Caco-2 (cell line): ENCODE measurements at regions not wholly inside any gene's neighbourhood (a gene's known extent, or its start where the extent isn't known, plus 50 kb on each side); places are given as distances from the start of the nearest gene placed in this dataset.

Experiments
- BruUV-seq: library from RNA; stranded (reverse); fragments of 400-500 nt; replicated peaks from 2 replicates; lab custom pipeline; 2021; lab: Mats Ljungman, UMichigan
- CTCF ChIA-PET: fragments of 300-600 bp; sonication (Branson Sonifier 250); formaldehyde crosslinking; loops from one replicate; lab custom pipeline; 2022; ENCODE audit warnings: antibody characterized with exemption; lab: Charles Lee
- POLR2A ChIA-PET: fragments of 300-600 bp; sonication (Branson Sonifier 250); formaldehyde crosslinking; loops from one replicate; lab custom pipeline; 2022; ENCODE audit warnings: antibody characterized with exemption; lab: Charles Lee
- DNase-seq, 2 experiments: peaks; one replicate each; pipeline versions ENCODE4 v3.0.0 to v3.0.0-alpha.2; 2020 to 2022
- H3K27me3 ChIP-seq: replicated peaks from 2 replicates; pipeline ENCODE4 v1.6.0; 2011; ENCODE audit warnings: low read length; ENCODE audit not compliant: control insufficient read depth, insufficient read depth
- H3K36me3 ChIP-seq: 2 replicates; pipeline ENCODE4 v1.5.1; 2011; ENCODE audit warnings: low read length; ENCODE audit not compliant: control insufficient read depth, insufficient read depth
- H3K4me1 ChIP-seq: fragments of 250-450 bp; sonication (Bioruptor Pico); 2 replicates; pipeline ENCODE4 v1.5.1; 2020; ENCODE audit warnings: mild to moderate bottlenecking
- H3K4me3 ChIP-seq: 2 replicates; pipeline ENCODE4 v1.5.1; 2011; ENCODE audit warnings: low read depth, mild to moderate bottlenecking, control low read depth, low read length
- H3K9me3 ChIP-seq: fragments of 250-450 bp; sonication (Bioruptor Pico); 2 replicates; pipeline ENCODE4 v1.5.1; 2020; ENCODE audit warnings: mild to moderate bottlenecking, moderate library complexity
- H3K27ac Mint-ChIP-seq: one replicate; pipeline ENCODE4 v1.8.0; 2022; ENCODE audit warnings: mixed read lengths; ENCODE audit not compliant: unreplicated experiment
- H3K27me3 Mint-ChIP-seq: one replicate; pipeline ENCODE4 v1.8.0; 2022; ENCODE audit warnings: mixed read lengths; ENCODE audit not compliant: insufficient read depth, unreplicated experiment
- H3K36me3 Mint-ChIP-seq: one replicate; pipeline ENCODE4 v1.8.0; 2022; ENCODE audit warnings: mild to moderate bottlenecking, mixed read lengths; ENCODE audit not compliant: insufficient read depth, unreplicated experiment
- H3K4me1 Mint-ChIP-seq: one replicate; pipeline ENCODE4 v1.8.0; 2022; ENCODE audit warnings: low read depth, mixed read lengths; ENCODE audit not compliant: unreplicated experiment
- H3K4me3 Mint-ChIP-seq: one replicate; pipeline ENCODE4 v1.8.0; 2022; ENCODE audit warnings: mild to moderate bottlenecking, moderate library complexity, mixed read lengths; ENCODE audit not compliant: unreplicated experiment
- H3K9me3 Mint-ChIP-seq: one replicate; pipeline ENCODE4 v1.8.0; 2022; ENCODE audit warnings: mixed read lengths; ENCODE audit not compliant: unreplicated experiment
- intact Hi-C: fragments of 100-400 bp; cut with micrococcal nuclease; formaldehyde crosslinking; loops from one replicate; pipeline ENCODE4 v1.10.0; 2022; ENCODE audit not compliant: unreplicated experiment
- TF ChIP-seq, protein P1 (sequence below), 2 experiments: fragments of 200-600 bp in 1 of 2; IDR thresholded peaks; 1 replicate in 1 of 2; 2 replicates in 1 of 2; pipeline versions ENCODE4 v1.5.1 to v1.8.0; 2011 to 2022; ENCODE audit warnings: antibody characterized with exemption in 1 of 2, control low read depth in 1 of 2, inconsistent platforms in 1 of 2, low read depth in 1 of 2, low read length in 1 of 2, mild to moderate bottlenecking in 1 of 2, moderate library complexity in 1 of 2; ENCODE audit not compliant: insufficient read depth in 1 of 2, severe bottlenecking in 1 of 2, unreplicated experiment in 1 of 2

GRCh38 chr16:59733321-59733720 lies 999.2 kb upstream of the GOT2 start:
- DNase-seq: no peak
- Histone ChIP-seq H3K27me3 (no peaks in the 10 kb centered on the region), H3K4me3 (no peak overlapping the region), H3K9me3 (no peaks in the 10 kb centered on the region), H3K36me3 (no peaks in the 10 kb centered on the region), H3K4me1 (0 out of 2 replicates have a peak, but pooled peaks cover under 1% of the 10 kb centered on the region)
- Mint-ChIP-seq H3K4me3 (no peak overlapping the region), H3K36me3 (no peaks in the 10 kb centered on the region), H3K9me3 (no peaks in the 10 kb centered on the region), H3K4me1 (no peaks in the 10 kb centered on the region), H3K27me3 (no peaks in the 10 kb centered on the region), H3K27ac (no peak overlapping the region)
- TF ChIP-seq, protein P1, sequence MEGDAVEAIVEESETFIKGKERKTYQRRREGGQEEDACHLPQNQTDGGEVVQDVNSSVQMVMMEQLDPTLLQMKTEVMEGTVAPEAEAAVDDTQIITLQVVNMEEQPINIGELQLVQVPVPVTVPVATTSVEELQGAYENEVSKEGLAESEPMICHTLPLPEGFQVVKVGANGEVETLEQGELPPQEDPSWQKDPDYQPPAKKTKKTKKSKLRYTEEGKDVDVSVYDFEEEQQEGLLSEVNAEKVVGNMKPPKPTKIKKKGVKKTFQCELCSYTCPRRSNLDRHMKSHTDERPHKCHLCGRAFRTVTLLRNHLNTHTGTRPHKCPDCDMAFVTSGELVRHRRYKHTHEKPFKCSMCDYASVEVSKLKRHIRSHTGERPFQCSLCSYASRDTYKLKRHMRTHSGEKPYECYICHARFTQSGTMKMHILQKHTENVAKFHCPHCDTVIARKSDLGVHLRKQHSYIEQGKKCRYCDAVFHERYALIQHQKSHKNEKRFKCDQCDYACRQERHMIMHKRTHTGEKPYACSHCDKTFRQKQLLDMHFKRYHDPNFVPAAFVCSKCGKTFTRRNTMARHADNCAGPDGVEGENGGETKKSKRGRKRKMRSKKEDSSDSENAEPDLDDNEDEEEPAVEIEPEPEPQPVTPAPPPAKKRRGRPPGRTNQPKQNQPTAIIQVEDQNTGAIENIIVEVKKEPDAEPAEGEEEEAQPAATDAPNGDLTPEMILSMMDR (IDR thresholded peaks at IDR 0.05; ENCODE audit: insufficient read depth in 1 of 2, low read depth in 1 of 2, low read length in 1 of 2, severe bottlenecking in 1 of 2, unreplicated experiment in 1 of 2): no peak
- BruUV-seq: no TSS peak
- CTCF ChIA-PET: no interaction called here
- intact Hi-C loops: no loop called here
- POLR2A ChIA-PET: no interaction called here

GRCh38 chr16:59729613-59730012 lies 995.5 kb upstream of the GOT2 start:
- DNase-seq: no peak
- no peaks in the 10 kb centered on the region for H3K9me3 ChIP-seq
- H3K27me3 Mint-ChIP-seq: no peaks in the 10 kb centered on the region
- H3K4me1 Mint-ChIP-seq: no peaks in the 10 kb centered on the region
- BruUV-seq: no TSS peak
- no peak overlapping the region for H3K4me3 ChIP-seq
- intact Hi-C loops: no loop called here
- no peak overlapping the region for H3K4me3 Mint-ChIP-seq
- CTCF ChIA-PET: no interaction called here
- TF ChIP-seq, protein P1 (IDR thresholded peaks at IDR 0.05; ENCODE audit: insufficient read depth in 1 of 2, low read depth in 1 of 2, low read length in 1 of 2, severe bottlenecking in 1 of 2, unreplicated experiment in 1 of 2): no peak
- H3K36me3 Mint-ChIP-seq: no peaks in the 10 kb centered on the region
- peaks cover 15% of the 10 kb centered on the region for H3K9me3 Mint-ChIP-seq
- POLR2A ChIA-PET: no interaction called here
- H3K36me3 ChIP-seq: no peaks in the 10 kb centered on the region
- H3K27ac Mint-ChIP-seq: no peak overlapping the region
- H3K27me3 ChIP-seq: no peaks in the 10 kb centered on the region
- H3K4me1 ChIP-seq: 0 out of 2 replicates have a peak, but pooled peaks cover 9% of the 10 kb centered on the region

DNA sequence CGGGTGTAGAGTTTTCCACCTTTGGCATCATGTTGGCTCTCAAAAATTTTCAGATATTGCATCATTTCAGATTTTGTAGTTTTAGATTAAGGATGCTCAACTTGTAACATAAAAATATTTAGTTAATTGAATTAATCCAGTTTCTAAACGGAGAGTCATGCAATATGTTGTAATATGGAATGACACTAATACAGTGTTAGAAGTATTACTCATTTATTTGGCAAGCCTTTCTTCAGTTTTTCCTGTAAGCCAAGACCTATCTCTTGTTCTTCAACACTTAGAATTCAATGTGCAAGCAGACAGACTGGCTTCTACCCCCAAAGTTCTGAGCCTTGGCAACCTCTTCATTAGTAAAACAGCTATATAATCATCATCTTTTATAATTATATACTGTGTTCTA lies 985.0 kb upstream of the GOT2 start:
- no TSS peak for BruUV-seq
- H3K4me1 ChIP-seq: no peaks in the 10 kb centered on the region
- no peaks in the 10 kb centered on the region for H3K27me3 Mint-ChIP-seq
- no peaks in the 10 kb centered on the region for H3K36me3 ChIP-seq
- H3K27ac Mint-ChIP-seq: no peak overlapping the region
- H3K36me3 Mint-ChIP-seq: no peaks in the 10 kb centered on the region
- DNase-seq: no peak
- intact Hi-C loops: no loop called here
- TF ChIP-seq, protein P1 (IDR thresholded peaks at IDR 0.05; ENCODE audit: insufficient read depth in 1 of 2, low read depth in 1 of 2, low read length in 1 of 2, severe bottlenecking in 1 of 2, unreplicated experiment in 1 of 2): no peak
- no peak overlapping the region for H3K4me3 Mint-ChIP-seq
- no peaks in the 10 kb centered on the region for H3K27me3 ChIP-seq
- CTCF ChIA-PET: no interaction called here
- no peak overlapping the region for H3K4me3 ChIP-seq
- H3K9me3 Mint-ChIP-seq: no peaks in the 10 kb centered on the region
- POLR2A ChIA-PET: no interaction called here
- H3K4me1 Mint-ChIP-seq: no peaks in the 10 kb centered on the region
- no peaks in the 10 kb centered on the region for H3K9me3 ChIP-seq
